Colon (tissue), 2 donors: ENCODE measurements at regions not wholly inside any gene's neighbourhood (a gene's known extent, or its start where the extent isn't known, plus 50 kb on each side); places are given as distances from the start of the nearest gene placed in this dataset.

Experiments
- FAIRE-seq: peaks from 2 replicates; lab custom pipeline; 2012; peaks lifted over from hg19 to GRCh38; lab: Jason Lieb, UNC
- donor health status: control.
- donor health status: control.

DNA sequence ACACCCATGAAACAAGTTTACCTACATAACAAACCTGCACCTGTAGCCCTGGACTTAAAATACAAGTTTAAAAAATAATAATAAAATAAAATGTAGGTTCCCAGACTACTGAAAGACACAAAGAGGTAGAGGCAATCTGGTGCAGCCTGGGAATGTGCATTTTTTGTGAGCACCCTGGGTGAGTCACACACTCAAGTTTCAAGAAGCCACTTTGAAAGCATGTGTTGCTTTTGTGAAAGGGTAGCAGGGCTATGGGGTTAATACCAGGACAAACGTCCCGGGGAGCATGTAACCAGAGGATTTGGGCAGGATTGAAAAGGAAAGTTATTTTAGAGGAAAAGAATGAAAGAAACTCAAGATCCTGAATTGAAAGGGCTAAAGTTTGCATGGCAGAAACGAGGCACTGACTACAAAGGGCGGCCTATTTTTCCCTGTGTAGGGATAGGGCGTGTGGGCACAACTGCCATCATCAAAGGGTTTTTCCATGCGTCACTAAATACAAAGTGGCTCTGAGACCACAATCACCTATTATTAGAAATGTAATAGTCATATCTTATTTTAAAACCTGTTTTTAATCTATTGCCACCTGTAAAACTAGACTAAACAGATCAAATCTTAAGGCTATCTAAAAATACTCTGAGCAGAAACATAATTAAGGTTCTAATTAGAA, 314.9 kb downstream of the COG6 start:
- FAIRE-seq: no peak

DNA sequence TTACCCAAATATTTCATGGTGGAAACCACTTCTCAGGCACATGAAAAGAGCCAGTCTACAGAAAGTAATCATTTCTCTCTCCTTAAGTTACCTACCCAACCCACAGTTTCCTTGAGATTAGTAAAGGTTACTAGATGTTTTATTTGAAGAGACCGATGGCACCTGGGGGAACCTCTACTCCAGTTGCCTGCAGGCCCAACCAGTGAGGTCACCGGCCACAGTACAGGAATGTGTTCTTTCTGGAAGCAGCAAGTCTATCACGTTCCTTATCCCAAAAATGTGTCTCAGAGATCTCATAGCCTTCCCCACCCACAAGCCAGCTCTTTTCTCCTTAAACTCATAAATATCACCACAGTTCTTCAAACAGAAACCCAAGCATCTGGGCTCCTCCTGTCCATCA, 316.1 kb downstream of the COG6 start:
- no peak for FAIRE-seq

DNA sequence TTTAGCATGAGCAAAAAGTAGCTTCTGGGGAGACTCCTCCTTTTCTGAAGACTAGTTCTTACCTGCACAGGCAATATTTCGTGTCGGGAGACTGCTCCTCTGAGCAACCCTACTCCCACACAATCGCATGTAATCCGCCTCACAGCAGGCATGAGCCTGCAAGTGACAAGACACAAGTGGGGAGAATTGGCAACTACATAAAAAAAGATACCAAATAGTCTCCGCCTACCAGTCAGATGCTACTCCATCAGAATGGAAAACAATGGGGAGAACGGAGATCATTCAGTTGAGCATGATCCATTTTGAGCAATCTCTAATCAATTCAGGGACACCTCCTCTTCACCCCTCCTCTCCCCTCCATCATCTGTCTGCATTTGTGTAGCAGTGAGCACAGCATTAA, 321.0 kb downstream of the COG6 start:
- FAIRE-seq: no peak

GRCh38 chr13:39981056-39981455, 325.6 kb downstream of the COG6 start:
- no peak for FAIRE-seq

DNA sequence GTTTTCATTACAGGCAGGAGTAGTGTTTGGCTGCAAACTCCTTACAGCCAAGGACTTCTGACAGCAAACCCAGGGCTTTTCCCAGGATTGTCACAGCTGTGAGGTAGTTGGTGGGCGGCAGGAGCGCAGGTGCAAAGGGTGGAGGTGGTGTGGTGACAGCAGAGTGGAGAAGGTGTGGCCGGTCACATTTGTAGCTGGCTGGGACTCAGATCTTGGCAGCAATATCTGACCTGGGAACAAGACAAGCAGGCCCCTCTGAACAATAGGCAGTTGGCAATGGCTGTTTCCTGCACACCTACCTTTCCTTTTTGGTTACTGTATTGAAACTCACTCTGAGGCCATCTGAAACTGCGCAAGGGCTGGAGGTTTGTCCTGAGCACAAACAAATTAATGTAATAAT, 327.3 kb downstream of the COG6 start:
- no peak for FAIRE-seq

DNA sequence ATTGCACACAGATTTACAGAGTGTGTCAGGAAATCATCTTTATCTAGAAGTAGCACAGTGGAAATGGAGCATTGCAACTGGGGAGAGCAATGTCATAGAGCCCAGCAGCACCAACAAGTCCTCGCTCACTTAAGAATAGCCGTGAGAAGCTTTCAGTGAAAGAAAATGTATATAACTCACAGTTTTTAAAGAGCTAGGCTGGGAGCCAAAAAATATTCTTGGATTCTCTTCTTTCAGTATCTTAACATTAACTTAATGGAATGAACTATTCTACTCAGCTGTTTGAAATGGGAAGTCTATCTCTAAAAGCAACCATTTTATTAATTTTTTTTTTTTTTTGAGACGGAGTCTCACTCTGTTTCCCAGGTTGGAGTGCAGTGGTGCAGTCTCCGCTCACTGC, 329.6 kb downstream of the COG6 start:
- FAIRE-seq: no peak

DNA sequence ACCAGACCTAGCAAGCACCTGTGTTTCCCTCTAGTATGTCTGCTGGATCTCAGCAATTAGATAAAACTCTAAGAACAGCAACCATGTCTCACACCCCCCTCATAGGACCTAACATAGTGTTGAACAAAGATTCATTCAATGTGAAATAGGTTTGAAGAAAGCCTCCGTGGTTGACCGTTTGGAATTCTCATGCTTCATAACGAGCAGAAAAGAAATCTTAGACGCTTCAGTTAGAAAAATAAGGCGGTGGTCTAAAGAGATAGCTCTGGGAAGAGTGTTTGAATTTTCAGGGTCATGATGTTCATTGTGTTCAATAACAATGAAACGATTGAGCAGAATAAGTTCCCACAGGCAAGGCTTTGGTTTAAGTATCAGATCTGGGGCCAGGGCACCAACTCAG, 332.9 kb downstream of the COG6 start:
- FAIRE-seq: no peak

DNA sequence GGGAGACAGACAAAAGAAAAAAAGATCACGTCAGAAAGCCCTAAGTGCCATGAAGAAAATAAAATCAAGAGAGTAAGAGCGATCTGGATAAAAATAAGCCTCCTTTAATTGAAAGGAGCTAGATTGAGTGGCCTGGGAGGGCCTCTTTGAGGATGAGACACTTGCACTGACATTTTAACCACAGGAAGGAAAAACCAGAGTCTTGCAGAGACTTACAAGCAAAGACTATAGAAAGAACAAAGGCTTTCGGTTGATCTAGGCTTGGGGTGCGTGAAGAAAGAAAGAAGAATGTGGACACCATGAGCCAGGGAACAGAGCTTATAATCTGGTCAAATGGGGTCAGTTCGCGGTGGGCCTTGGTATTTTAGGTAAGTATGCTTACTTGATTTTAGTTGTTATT, 342.7 kb downstream of the COG6 start:
- FAIRE-seq: no peak

DNA sequence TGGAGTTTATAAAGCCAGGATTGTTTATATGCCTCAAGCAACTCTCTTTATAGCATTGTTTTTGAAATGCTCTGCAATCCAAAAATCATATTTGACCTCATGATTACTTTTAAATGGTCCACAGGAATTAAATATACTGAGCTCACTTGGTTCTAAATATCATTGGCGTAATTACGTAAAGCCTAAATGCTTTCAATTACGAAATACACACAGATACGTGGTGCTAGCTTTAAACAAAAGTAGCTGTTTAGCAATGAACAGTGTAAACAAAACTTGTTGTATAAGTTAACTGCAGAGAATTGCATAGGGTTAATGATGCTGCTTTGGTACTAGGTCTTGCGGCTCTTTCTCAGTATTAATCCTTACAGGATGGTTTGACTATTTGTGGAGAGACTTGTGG, 346.6 kb downstream of the COG6 start:
- no peak for FAIRE-seq

DNA sequence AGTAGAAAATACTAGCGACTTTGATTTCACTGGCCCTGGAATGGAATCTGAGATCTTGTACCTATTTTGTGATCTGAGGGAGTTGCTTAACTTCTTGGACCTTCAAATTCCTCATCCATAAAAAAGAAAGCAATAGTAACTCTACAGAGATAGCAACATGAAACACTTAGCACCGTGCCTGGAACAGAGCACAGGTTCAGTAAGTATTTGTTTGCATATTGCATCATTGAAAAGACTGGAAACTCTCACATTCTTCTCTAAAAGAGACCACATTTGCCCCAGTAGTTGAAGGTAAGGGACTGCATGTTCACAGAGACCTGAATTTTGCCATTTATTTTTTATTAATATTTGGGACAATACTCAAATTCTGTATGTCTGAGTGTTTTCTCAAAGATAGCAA, 358.1 kb downstream of the COG6 start:
- FAIRE-seq: no peak

GRCh38 chr13:40016953-40017660, 361.6 kb downstream of the COG6 start:
- no peak for FAIRE-seq

- no peak for FAIRE-seq
Observed at GRCh38 chr13:40017662-40018262, 362.3 kb downstream of the COG6 start.

- no peak for FAIRE-seq
Observed at GRCh38 chr13:40023595-40024203, 368.2 kb downstream of the COG6 start.

GRCh38 chr13:40024204-40024966, 368.9 kb downstream of the COG6 start:
- no peak for FAIRE-seq

- FAIRE-seq: no peak
Observed at GRCh38 chr13:40024967-40025714, 369.7 kb downstream of the COG6 start.

GRCh38 chr13:40026174-40026585, 370.7 kb downstream of the COG6 start:
- no peak for FAIRE-seq

GRCh38 chr13:40026741-40027140, 371.3 kb downstream of the COG6 start:
- FAIRE-seq: no peak

DNA sequence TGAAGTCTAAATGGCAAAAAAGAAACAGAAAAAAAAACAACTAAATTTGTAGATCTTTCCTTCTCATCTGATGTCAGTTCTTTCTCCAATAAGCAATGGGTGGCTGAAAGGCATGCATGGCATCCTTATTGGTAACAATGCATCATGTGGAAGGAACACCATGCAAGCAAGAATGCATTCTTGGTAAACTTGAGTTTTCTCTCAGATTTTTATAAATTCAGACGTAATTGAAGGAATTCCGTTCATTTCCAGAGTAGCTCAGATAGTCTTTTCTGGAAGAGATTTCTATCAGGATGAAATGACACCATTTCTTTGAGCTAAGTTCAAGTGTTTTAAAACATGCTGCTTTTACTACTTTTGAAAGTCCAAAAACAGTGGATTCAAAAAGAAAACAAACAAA, 373.0 kb downstream of the COG6 start:
- FAIRE-seq: no peak

- no peak for FAIRE-seq
Observed at GRCh38 chr13:40031031-40031430, 375.6 kb downstream of the COG6 start.

DNA sequence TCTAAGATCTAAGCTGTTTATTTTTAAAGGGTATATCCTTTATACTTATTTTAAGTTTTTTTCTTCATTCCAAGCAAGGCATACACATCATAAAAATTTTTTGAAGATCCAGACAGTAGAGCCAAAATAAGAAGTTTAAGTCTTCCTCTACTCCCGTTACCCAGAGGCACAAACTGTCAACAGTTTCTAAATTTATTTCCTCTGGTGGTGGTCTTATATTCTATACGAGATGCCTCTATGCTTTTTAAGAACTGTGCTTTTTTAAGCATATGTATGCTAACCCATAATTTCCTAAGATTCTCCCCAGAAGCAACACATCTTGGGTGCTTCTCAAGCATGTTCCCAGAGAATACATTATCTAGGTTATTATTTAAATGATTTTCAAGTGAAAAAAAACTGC, 383.6 kb downstream of the COG6 start:
- no peak for FAIRE-seq

- no peak for FAIRE-seq
Observed at GRCh38 chr13:40042991-40043390, 387.5 kb downstream of the COG6 start.

GRCh38 chr13:40043764-40044163, 388.3 kb downstream of the COG6 start:
- FAIRE-seq: no peak
